ENCODE measurements at regions not wholly inside any gene's neighbourhood (a gene's known extent, or its start where the extent isn't known, plus 50 kb on each side); places are given as distances from the start of the nearest gene placed in this dataset.

- no peaks in the 10 kb centered on the region for H3K27me3 ChIP-seq (ENCODE audit: control insufficient read depth in 2 of 2, insufficient read depth in 2 of 2, low read length in 2 of 2)
- Mint-ChIP-seq H3K27ac (peak overlapping the region; percentile 60 to 89 (median 80)), H3K27me3 (no peaks in the 10 kb centered on the region), H3K9me3 (peaks cover 0 to 11% (median 3%) of the 10 kb centered on the region in 11 donors), H3K4me1 (peaks cover 26 to 48% (median 41%) of the 10 kb centered on the region in 7 donors), H3K4me3 (peak overlapping the region; percentile 27 to 66 (median 46)), H3K36me3 (peaks cover 0 to 17% (median 0%) of the 10 kb centered on the region in 5 donors)
- H3K9me3 ChIP-seq (ENCODE audit: control insufficient read depth in 2 of 3, low read length in 3 of 3), result no peaks in the 10 kb centered on the region
- H3K4me3 ChIP-seq (ENCODE audit: low read length), result no peak overlapping the region
- intact Hi-C loops (cut with micrococcal nuclease), result loop anchor here in 1 of 2 donors (1.0 to 10.0 kb wide), 3 partner anchors 125 to 439 kb away; partner anchors contain the start of genes ADAM10 and MINDY2
- no peak overlapping the region for H3K27ac ChIP-seq (ENCODE audit: low read depth, low read length)
- no peaks in the 10 kb centered on the region for H3K36me3 ChIP-seq (ENCODE audit: control insufficient read depth in 2 of 3, insufficient read depth in 3 of 3, low read length in 3 of 3)
- peaks cover 13 to 23% of the 10 kb centered on the region in 2 donors for H3K4me1 ChIP-seq (ENCODE audit: control insufficient read depth in 2 of 2, insufficient read depth in 2 of 2, low read length in 2 of 2)
- ChIA-PET POLR2A (no interaction called here), CTCF (no interaction called here)
- peak in 6 of 9 donors; percentile 17 to 85 (median 42) for DNase-seq
- ATAC-seq, result peak; percentile 93
Observed at GRCh38 chr15:58331913-58332675, 99.7 kb upstream of the LIPC start.

DNA sequence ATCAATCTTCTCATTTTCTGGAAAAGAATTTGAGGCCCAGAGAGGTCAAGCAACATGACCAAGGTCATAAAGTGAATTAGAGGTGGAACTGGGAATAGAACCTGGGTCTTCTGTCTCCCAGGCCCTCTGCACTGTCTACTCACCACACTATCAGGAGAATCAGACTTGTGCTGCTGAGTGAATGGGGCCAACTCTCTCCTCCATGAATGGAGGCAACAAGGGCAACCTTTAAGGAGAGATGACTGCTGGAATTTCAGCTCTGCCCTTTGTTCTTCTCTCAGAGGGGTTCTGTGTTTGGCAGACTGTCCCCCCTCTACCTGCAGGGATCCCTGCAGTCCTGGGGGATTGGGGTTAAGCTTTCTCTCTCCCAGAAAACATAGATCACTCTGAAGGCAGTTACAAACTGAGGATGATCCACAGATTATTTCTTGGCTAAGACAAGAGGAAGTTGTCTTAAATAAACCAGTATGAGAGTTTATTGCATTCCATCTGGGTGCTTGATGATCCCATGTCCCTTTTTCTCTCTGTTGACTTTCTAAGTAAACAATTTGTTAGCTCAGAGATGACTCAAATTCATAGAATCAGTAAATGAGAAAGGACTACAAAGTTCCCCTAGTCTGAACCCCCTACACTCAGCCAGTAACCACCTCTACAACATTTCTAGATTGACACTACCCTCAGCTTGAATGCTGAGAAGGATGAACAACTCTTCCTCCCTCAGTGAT lies 99.0 kb upstream of the LIPC start:
- H3K4me3 ChIP-seq (ENCODE audit: low read length), result no peak overlapping the region
- H3K4me1 Mint-ChIP-seq, result peaks cover 26 to 48% (median 41%) of the 10 kb centered on the region in 7 donors
- peaks cover 0 to 18% (median 0%) of the 10 kb centered on the region in 5 donors for H3K36me3 Mint-ChIP-seq
- no peaks in the 10 kb centered on the region for H3K27me3 ChIP-seq (ENCODE audit: control insufficient read depth in 2 of 2, insufficient read depth in 2 of 2, low read length in 2 of 2)
- DNase-seq (no peak), ATAC-seq (no peak)
- no peaks in the 10 kb centered on the region for H3K27me3 Mint-ChIP-seq
- peak overlapping the region in 5 of 10 donors; percentile 1 to 66 (median 48) for H3K4me3 Mint-ChIP-seq
- H3K4me1 ChIP-seq (ENCODE audit: control insufficient read depth in 2 of 2, insufficient read depth in 2 of 2, low read length in 2 of 2), result peaks cover 13 to 23% of the 10 kb centered on the region in 2 donors
- H3K9me3 ChIP-seq (ENCODE audit: control insufficient read depth in 2 of 3, low read length in 3 of 3), result no peaks in the 10 kb centered on the region
- H3K9me3 Mint-ChIP-seq, result peaks cover 0 to 11% (median 3%) of the 10 kb centered on the region in 11 donors
- peak overlapping the region; percentile 32 to 89 (median 78) for H3K27ac Mint-ChIP-seq
- POLR2A ChIA-PET, result no interaction called here
- intact Hi-C loops (cut with micrococcal nuclease), result loop anchor here in 1 of 2 donors (1.0 to 10.0 kb wide), 3 partner anchors 124 to 438 kb away; partner anchors contain the start of genes ADAM10 and MINDY2
- CTCF ChIA-PET, result no interaction called here
- H3K27ac ChIP-seq (ENCODE audit: low read depth, low read length), result no peak overlapping the region
- no peaks in the 10 kb centered on the region for H3K36me3 ChIP-seq (ENCODE audit: control insufficient read depth in 2 of 3, insufficient read depth in 3 of 3, low read length in 3 of 3)

GRCh38 chr15:58334803-58335202 lies 97.0 kb upstream of the LIPC start:
- no peak overlapping the region for H3K27ac ChIP-seq (ENCODE audit: low read depth, low read length)
- ATAC-seq (no peak), DNase-seq (no peak)
- ChIA-PET POLR2A (no interaction called here), CTCF (no interaction called here)
- H3K4me3 ChIP-seq (ENCODE audit: low read length), result no peak overlapping the region
- peaks cover 26 to 46% (median 34%) of the 10 kb centered on the region in 7 donors for H3K4me1 Mint-ChIP-seq
- H3K4me1 ChIP-seq (ENCODE audit: control insufficient read depth in 2 of 2, insufficient read depth in 2 of 2, low read length in 2 of 2), result peaks cover 13 to 23% of the 10 kb centered on the region in 2 donors
- H3K36me3 Mint-ChIP-seq, result peaks cover 0 to 16% (median 0%) of the 10 kb centered on the region in 5 donors
- H3K27ac Mint-ChIP-seq, result no peak overlapping the region
- peaks cover 0 to 11% (median 3%) of the 10 kb centered on the region in 11 donors for H3K9me3 Mint-ChIP-seq
- intact Hi-C loops (cut with micrococcal nuclease), result loop anchor here in 1 of 2 donors (5.0 to 10.0 kb wide), 2 partner anchors 122 to 410 kb away; partner anchors contain the start of gene ADAM10
- H3K4me3 Mint-ChIP-seq, result no peak overlapping the region
- H3K9me3 ChIP-seq (ENCODE audit: control insufficient read depth in 2 of 3, low read length in 3 of 3), result no peaks in the 10 kb centered on the region
- no peaks in the 10 kb centered on the region for H3K36me3 ChIP-seq (ENCODE audit: control insufficient read depth in 2 of 3, insufficient read depth in 3 of 3, low read length in 3 of 3)
- no peaks in the 10 kb centered on the region for H3K27me3 ChIP-seq (ENCODE audit: control insufficient read depth in 2 of 2, insufficient read depth in 2 of 2, low read length in 2 of 2)
- no peaks in the 10 kb centered on the region for H3K27me3 Mint-ChIP-seq

DNA sequence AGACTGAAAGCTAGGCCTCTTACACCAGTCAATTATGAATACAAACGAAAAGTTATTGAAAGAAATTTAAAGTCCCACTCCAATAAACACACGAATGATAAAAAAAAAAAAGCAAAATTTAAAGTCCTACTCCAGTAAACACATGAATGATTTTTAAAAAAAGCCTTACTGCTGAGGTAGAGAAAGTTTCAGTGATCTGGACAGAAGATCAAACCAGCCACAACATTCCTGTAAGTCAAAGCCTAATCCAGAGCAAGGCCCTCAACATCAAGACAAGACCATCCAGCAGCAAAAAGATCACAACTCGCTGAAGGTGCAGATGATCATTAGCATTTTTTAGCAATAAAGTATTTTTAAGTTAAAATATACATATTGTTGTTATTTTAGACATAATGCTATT lies 95.6 kb upstream of the LIPC start:
- no peaks in the 10 kb centered on the region for H3K36me3 ChIP-seq (ENCODE audit: control insufficient read depth in 2 of 3, insufficient read depth in 3 of 3, low read length in 3 of 3)
- H3K36me3 Mint-ChIP-seq, result peaks cover 0 to 13% (median 0%) of the 10 kb centered on the region in 5 donors
- H3K9me3 ChIP-seq (ENCODE audit: control insufficient read depth in 2 of 3, low read length in 3 of 3), result no peaks in the 10 kb centered on the region
- H3K4me1 ChIP-seq (ENCODE audit: control insufficient read depth in 2 of 2, insufficient read depth in 2 of 2, low read length in 2 of 2), result peaks cover 9 to 14% of the 10 kb centered on the region in 2 donors
- H3K27ac ChIP-seq (ENCODE audit: low read depth, low read length), result no peak overlapping the region
- H3K4me1 Mint-ChIP-seq, result peaks cover 15 to 38% (median 20%) of the 10 kb centered on the region in 7 donors
- no peak for DNase-seq
- no peak overlapping the region for H3K4me3 ChIP-seq (ENCODE audit: low read length)
- no peak overlapping the region for H3K27ac Mint-ChIP-seq
- H3K27me3 ChIP-seq (ENCODE audit: control insufficient read depth in 2 of 2, insufficient read depth in 2 of 2, low read length in 2 of 2), result no peaks in the 10 kb centered on the region
- ChIA-PET POLR2A (no interaction called here), CTCF (no interaction called here)
- H3K9me3 Mint-ChIP-seq, result peaks cover 0 to 11% (median 3%) of the 10 kb centered on the region in 11 donors
- no peaks in the 10 kb centered on the region for H3K27me3 Mint-ChIP-seq
- H3K4me3 Mint-ChIP-seq, result no peak overlapping the region
- intact Hi-C loops (cut with micrococcal nuclease), result loop anchor here in 1 of 2 donors (10.0 kb wide), 1 partner anchor 409 kb away; the partner anchor contains the start of gene ADAM10
- ATAC-seq, result no peak

GRCh38 chr15:58340176-58340575 lies 91.6 kb upstream of the LIPC start:
- no peak overlapping the region for H3K27ac Mint-ChIP-seq
- ATAC-seq (no peak), DNase-seq (no peak)
- H3K9me3 Mint-ChIP-seq, result peaks cover 0 to 2% (median 0%) of the 10 kb centered on the region in 11 donors
- Histone ChIP-seq H3K36me3 (ENCODE audit: control insufficient read depth in 2 of 3, insufficient read depth in 3 of 3, low read length in 3 of 3) (no peaks in the 10 kb centered on the region), H3K4me3 (ENCODE audit: low read length) (no peak overlapping the region), H3K9me3 (ENCODE audit: control insufficient read depth in 2 of 3, low read length in 3 of 3) (no peaks in the 10 kb centered on the region), H3K4me1 (ENCODE audit: control insufficient read depth in 2 of 2, insufficient read depth in 2 of 2, low read length in 2 of 2) (no peaks in the 10 kb centered on the region), H3K27me3 (ENCODE audit: control insufficient read depth in 2 of 2, insufficient read depth in 2 of 2, low read length in 2 of 2) (no peaks in the 10 kb centered on the region), H3K27ac (ENCODE audit: low read depth, low read length) (no peak overlapping the region)
- CTCF ChIA-PET, result no interaction called here
- no peak overlapping the region for H3K4me3 Mint-ChIP-seq
- peaks cover 0 to 3% (median 0%) of the 10 kb centered on the region in 5 donors for H3K36me3 Mint-ChIP-seq
- POLR2A ChIA-PET, result no interaction called here
- intact Hi-C loops (cut with micrococcal nuclease), result no loop called here
- H3K27me3 Mint-ChIP-seq, result no peaks in the 10 kb centered on the region
- peaks cover 0 to 14% (median 0%) of the 10 kb centered on the region in 7 donors for H3K4me1 Mint-ChIP-seq

- H3K27me3 ChIP-seq (ENCODE audit: control insufficient read depth in 2 of 2, insufficient read depth in 2 of 2, low read length in 2 of 2), result no peaks in the 10 kb centered on the region
- no peaks in the 10 kb centered on the region for H3K9me3 ChIP-seq (ENCODE audit: control insufficient read depth in 2 of 3, low read length in 3 of 3)
- ATAC-seq, result no peak
- no peak overlapping the region for H3K4me3 ChIP-seq (ENCODE audit: low read length)
- POLR2A ChIA-PET, result no interaction called here
- peaks cover 0 to 3% (median 0%) of the 10 kb centered on the region in 11 donors for H3K9me3 Mint-ChIP-seq
- no peak for DNase-seq
- no peaks in the 10 kb centered on the region for H3K36me3 ChIP-seq (ENCODE audit: control insufficient read depth in 2 of 3, insufficient read depth in 3 of 3, low read length in 3 of 3)
- peaks cover 0 to 14% (median 0%) of the 10 kb centered on the region in 7 donors for H3K4me1 Mint-ChIP-seq
- peaks cover 0 to 2% (median 0%) of the 10 kb centered on the region in 5 donors for H3K36me3 Mint-ChIP-seq
- no peaks in the 10 kb centered on the region for H3K27me3 Mint-ChIP-seq
- CTCF ChIA-PET, result no interaction called here
- H3K4me1 ChIP-seq (ENCODE audit: control insufficient read depth in 2 of 2, insufficient read depth in 2 of 2, low read length in 2 of 2), result no peaks in the 10 kb centered on the region
- H3K4me3 Mint-ChIP-seq, result no peak overlapping the region
- no peak overlapping the region for H3K27ac Mint-ChIP-seq
- H3K27ac ChIP-seq (ENCODE audit: low read depth, low read length), result no peak overlapping the region
- intact Hi-C loops (cut with micrococcal nuclease), result no loop called here
Observed at GRCh38 chr15:58342508-58342907, 89.3 kb upstream of the LIPC start.

Measured in naive thymus-derived CD4-positive, alpha-beta T cell (primary cell).